GM19035 (cell line): ENCODE measurements at regions not wholly inside any gene's neighbourhood (a gene's known extent, or its start where the extent isn't known, plus 50 kb on each side); places are given as distances from the start of the nearest gene placed in this dataset.

Source experiments
- ATAC-seq: cut with Tn5 transposase; IDR thresholded peaks from one replicate; pipeline ENCODE4 v1.9.1; 2021; ENCODE audit not compliant: unreplicated experiment

GRCh38 chr16:86037999-86038925 is 139.3 kb downstream of the IRF8 start:
- no peak for ATAC-seq

GRCh38 chr16:86038926-86039310 is 140.0 kb downstream of the IRF8 start:
- ATAC-seq: no peak

GRCh38 chr16:86039606-86040005 is 140.6 kb downstream of the IRF8 start:
- no peak for ATAC-seq

- ATAC-seq: no peak
Observed at GRCh38 chr16:86040496-86040895, 141.5 kb downstream of the IRF8 start.

GRCh38 chr16:86041215-86041614 is 142.3 kb downstream of the IRF8 start:
- ATAC-seq: no peak

- ATAC-seq: no peak
Observed at GRCh38 chr16:86041807-86042206, 142.8 kb downstream of the IRF8 start.

- ATAC-seq: no peak
Observed at GRCh38 chr16:86042393-86042792, 143.4 kb downstream of the IRF8 start.

- no peak for ATAC-seq
Observed at GRCh38 chr16:86042996-86043725, 144.2 kb downstream of the IRF8 start.

GRCh38 chr16:86044241-86044671 is 145.3 kb downstream of the IRF8 start:
- ATAC-seq: no peak

GRCh38 chr16:86044881-86045590 is 146.1 kb downstream of the IRF8 start:
- ATAC-seq: no peak

GRCh38 chr16:86045591-86045971 is 146.6 kb downstream of the IRF8 start:
- ATAC-seq: no peak

GRCh38 chr16:86046026-86046425 is 147.1 kb downstream of the IRF8 start:
- ATAC-seq: no peak

- no peak for ATAC-seq
Observed at GRCh38 chr16:86046667-86047270, 147.8 kb downstream of the IRF8 start.

GRCh38 chr16:86048221-86048620 is 149.3 kb downstream of the IRF8 start:
- no peak for ATAC-seq

- no peak for ATAC-seq
Observed at GRCh38 chr16:86048882-86049585, 150.1 kb downstream of the IRF8 start.

- no peak for ATAC-seq
Observed at GRCh38 chr16:86049641-86050040, 150.7 kb downstream of the IRF8 start.

- no peak for ATAC-seq
Observed at GRCh38 chr16:86050111-86050510, 151.1 kb downstream of the IRF8 start.

GRCh38 chr16:86050591-86051367 is 151.8 kb downstream of the IRF8 start:
- no peak for ATAC-seq

- no peak for ATAC-seq
Observed at GRCh38 chr16:86051368-86052114, 152.6 kb downstream of the IRF8 start.
